ENCODE measurements at regions not wholly inside any gene's neighbourhood (a gene's known extent, or its start where the extent isn't known, plus 50 kb on each side); places are given as distances from the start of the nearest gene placed in this dataset.

DNA sequence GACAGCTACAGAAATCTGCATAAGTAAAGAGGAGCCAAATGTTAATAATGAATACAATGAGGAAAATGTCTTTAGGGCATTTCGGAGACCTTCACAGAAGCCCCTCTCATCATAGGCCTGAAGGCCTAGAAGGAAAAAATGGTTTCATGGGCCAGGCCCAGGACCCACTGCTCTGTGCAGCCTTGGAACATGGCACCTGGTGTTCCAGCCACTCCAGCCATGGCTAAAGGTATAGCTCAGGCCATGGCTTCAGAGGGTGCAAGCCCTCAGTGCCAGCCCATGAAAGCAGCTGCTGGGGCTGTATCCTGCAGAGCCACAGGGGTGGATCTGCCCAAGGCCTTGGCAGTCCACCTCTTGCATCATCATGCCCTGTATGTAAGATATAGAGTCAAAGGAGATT lies 261.1 kb downstream of the SNCA start:
- TF ChIP-seq, protein P1, sequence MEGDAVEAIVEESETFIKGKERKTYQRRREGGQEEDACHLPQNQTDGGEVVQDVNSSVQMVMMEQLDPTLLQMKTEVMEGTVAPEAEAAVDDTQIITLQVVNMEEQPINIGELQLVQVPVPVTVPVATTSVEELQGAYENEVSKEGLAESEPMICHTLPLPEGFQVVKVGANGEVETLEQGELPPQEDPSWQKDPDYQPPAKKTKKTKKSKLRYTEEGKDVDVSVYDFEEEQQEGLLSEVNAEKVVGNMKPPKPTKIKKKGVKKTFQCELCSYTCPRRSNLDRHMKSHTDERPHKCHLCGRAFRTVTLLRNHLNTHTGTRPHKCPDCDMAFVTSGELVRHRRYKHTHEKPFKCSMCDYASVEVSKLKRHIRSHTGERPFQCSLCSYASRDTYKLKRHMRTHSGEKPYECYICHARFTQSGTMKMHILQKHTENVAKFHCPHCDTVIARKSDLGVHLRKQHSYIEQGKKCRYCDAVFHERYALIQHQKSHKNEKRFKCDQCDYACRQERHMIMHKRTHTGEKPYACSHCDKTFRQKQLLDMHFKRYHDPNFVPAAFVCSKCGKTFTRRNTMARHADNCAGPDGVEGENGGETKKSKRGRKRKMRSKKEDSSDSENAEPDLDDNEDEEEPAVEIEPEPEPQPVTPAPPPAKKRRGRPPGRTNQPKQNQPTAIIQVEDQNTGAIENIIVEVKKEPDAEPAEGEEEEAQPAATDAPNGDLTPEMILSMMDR (IDR thresholded peaks at IDR 0.05): no peak
- no peak for TF ChIP-seq POLR2AphosphoS5 (IDR thresholded peaks at IDR 0.05)
